ENCODE measurements at regions not wholly inside any gene's neighbourhood (a gene's known extent, or its start where the extent isn't known, plus 50 kb on each side); places are given as distances from the start of the nearest gene placed in this dataset.

GRCh38 chr2:181306785-181307184, 150.4 kb upstream of the ITGA4 start:
- no peak for DNase-seq (ENCODE audit: low read depth)

DNA sequence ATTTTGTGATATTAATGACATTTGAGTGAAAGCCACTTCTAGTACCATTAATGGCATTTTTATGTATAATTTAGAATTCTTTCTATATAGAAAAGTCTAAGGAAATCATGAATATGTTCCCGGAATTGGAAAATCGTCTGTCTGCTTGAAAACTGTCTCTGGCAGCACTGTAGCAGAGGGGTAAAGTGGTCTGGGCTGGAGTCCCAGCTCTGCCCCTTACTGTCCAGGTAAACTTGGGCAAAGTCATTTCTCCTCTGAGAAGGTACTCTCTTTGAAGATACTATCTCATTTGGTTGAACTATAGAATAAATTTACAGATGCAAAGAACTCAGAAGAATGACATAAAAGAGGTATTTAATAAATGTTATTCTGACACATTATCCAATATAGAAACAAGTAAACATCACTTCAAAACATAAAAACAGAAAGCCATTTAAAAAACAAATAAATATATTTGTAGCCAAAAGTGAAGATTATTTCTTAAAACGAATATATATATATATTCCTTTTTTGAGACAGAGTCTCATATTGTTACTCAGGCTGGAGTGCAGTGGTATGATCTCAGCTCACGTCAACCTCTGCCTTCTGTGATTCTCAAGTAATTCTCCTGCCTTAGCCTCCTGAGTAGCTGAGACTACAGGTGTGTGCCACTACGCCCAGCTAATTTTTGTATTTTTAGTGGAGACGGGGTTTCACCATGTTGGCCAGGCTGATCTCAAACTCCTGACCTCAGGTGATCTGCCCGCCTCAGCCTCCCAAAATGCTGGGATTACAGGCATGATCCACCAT, 149.8 kb upstream of the ITGA4 start:
- DNase-seq (ENCODE audit: low read depth) = no peak

- DNase-seq (ENCODE audit: low read depth) = no peak
Observed at GRCh38 chr2:181308766-181309515, 148.2 kb upstream of the ITGA4 start.

DNA sequence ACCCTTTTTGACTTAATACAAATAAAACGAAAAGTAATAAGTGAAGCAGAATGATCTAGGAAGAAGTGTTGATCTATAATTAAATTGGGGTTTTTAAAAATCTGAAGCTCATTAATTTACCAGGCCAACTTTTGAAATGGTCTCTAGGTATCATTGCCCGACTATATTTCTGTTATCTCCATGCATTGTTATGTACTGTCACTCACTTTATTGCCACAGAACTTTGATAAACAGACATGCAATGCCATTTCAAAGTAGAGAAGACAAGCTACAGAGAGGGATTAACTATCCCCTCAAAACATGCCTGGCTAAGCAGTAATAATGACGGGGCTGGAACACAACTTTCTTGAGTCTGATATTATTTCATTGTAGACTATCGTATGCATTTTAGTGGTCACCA, 147.6 kb upstream of the ITGA4 start:
- no peak for DNase-seq (ENCODE audit: low read depth)

- DNase-seq (ENCODE audit: low read depth) = no peak
Observed at GRCh38 chr2:181310967-181311366, 146.2 kb upstream of the ITGA4 start.

GRCh38 chr2:181311837-181312236, 145.3 kb upstream of the ITGA4 start:
- no peak for DNase-seq (ENCODE audit: low read depth)

- no peak for DNase-seq (ENCODE audit: low read depth)
Observed at GRCh38 chr2:181312515-181312927, 144.7 kb upstream of the ITGA4 start.

DNA sequence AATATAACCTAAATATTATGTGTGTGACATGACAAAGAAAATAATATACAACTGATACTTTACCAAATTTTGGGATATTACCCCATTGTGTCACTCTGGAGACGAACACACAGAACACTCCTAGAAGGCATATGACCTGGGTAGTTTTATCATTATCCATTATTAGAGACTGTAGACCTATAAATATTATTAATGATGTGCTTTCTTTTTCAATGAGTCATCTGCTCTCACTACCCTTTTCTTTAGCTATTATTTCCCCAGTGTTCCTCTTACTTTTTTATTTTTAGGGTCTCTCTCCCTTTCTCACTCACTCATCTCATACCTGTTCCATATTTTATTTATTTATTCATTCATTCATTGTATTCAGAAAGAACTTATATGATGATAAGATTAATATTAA, 143.3 kb upstream of the ITGA4 start:
- DNase-seq (ENCODE audit: low read depth) = no peak

DNA sequence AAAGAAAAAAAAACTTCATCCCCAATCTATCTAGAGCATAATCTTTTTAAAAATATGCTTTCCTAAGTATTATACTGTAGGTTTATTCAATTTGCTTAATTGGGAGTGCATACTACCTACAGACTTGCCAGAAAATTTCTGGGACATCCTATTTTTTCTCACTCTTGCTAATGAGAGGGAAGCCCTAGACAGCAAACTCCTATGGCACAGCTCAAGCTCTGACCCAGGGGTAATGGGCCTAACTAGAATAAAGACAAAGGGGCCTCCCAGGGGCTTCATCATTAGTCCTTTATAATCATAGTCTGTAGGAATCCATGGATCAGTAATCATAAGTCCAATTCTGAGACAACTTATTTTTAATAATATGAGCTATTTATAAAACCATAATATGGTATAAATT, 142.6 kb upstream of the ITGA4 start:
- no peak for DNase-seq (ENCODE audit: low read depth)

DNA sequence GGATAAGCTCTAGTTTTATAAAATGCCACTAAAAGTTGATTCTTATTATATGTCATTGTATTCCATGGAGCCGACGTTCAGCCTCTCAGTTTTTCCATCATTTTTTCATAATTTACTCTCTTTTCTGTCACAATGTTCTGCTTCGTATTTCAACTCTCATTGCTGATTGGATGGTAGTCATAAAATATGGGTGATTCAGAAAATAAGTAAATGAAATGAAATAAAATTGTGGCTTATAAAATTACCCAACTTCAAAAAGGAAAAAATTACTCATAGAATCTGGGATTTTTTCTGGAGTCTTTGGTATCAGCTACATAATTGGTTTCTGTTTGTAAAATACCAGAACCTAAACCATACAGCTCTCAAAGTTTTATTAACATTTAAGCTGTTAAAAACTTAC, 139.7 kb upstream of the ITGA4 start:
- DNase-seq (ENCODE audit: low read depth) = no peak

- DNase-seq (ENCODE audit: low read depth) = no peak
Observed at GRCh38 chr2:181318504-181319280, 138.5 kb upstream of the ITGA4 start.

GRCh38 chr2:181319286-181319685, 137.9 kb upstream of the ITGA4 start:
- DNase-seq (ENCODE audit: low read depth) = no peak

- no peak for DNase-seq (ENCODE audit: low read depth)
Observed at GRCh38 chr2:181320638-181321037, 136.5 kb upstream of the ITGA4 start.

GRCh38 chr2:181324912-181325311, 132.3 kb upstream of the ITGA4 start:
- DNase-seq (ENCODE audit: low read depth) = no peak

DNA sequence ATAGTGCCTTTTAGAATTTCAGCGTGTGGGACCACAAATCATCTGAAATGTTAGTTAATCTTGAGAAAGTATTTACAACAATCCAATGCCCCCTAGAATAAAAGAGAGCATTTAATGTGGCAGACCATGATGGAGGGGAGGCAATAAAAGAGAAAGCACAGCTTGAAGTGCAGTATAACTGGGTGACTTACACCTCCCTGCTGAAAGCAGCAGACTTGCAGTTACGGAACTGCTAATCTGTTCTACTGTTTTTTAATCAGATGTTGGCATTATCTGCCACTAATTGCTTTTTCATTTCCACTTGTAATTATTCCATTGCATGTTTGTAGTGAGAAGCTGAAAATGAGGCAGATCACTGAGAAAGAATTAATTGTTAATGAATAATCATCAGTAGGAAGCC, 130.5 kb upstream of the ITGA4 start:
- no peak for DNase-seq (ENCODE audit: low read depth)

DNA sequence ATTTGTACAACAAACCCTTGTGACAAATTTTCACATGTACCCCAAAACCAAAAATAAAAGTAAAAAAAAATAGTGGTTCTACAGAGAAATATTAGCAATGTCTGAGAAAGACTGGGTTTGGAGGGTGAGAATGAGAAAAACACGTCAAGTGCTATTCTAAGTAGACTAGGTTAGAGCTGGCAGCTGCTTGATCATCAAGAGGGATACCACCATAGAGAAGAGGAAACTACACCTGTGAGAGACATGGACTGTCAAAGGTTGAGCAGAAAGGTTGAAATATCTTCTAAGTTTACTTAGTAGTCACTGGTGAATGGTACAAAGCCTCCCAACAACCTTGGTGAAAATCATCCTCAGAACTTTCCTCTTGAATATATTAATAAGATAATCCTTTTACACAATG, 126.9 kb upstream of the ITGA4 start:
- no peak for DNase-seq (ENCODE audit: low read depth)

DNA sequence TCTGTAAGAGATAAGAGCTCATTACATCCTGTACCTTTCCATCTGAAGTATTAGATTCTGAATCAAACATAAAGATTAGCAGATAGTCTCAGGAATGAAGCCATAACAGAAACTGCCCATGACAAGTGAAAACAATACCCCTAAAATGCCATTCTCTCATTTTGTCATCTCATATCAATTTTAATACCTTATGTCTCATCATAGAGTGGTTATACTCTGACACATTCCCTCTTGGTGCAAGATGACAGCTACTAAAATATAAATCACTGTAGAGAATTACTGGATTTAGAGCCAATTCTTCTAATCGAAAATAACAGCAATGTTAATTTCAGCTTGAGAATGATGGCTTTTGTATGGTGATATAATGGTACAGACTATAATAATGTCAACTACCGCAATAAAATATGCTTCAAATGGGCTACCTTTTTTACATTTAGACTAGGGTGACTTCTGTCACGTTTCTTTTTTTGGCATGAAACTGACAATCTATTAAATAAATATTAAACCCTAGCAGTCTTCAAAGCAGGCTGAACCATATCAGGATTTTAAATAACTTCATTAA, 125.1 kb upstream of the ITGA4 start:
- DNase-seq (ENCODE audit: low read depth) = no peak

GRCh38 chr2:181334158-181334826, 122.9 kb upstream of the ITGA4 start:
- no peak for DNase-seq (ENCODE audit: low read depth)

DNA sequence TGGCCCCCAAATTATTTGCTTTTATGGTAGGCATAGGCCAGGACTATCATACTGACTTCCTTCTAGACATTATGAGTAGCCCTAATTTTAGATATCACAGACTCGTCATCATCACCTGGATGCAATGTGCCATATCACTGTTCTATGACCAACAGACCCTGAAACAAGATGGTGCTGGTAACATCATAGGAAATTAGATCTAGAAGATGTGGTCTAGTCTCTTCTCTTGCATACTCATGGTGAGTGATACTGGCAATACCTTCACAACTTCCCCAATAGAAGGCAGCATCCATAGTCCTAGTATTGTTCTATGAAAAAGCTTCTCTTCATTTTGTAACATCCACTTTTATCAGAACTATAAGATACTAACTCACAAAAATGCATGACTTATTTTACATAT, 116.3 kb upstream of the ITGA4 start:
- no peak for DNase-seq (ENCODE audit: low read depth)

GRCh38 chr2:181341855-181342600, 115.2 kb upstream of the ITGA4 start:
- no peak for DNase-seq (ENCODE audit: low read depth)

Data from activated T-helper 1 cell treated with Interleukin-2 at 50 U/mL for 16 hours (primary cell).